DOHH2 (cell line): ENCODE measurements at regions not wholly inside any gene's neighbourhood (a gene's known extent, or its start where the extent isn't known, plus 50 kb on each side); places are given as distances from the start of the nearest gene placed in this dataset.

Source experiments
- CTCF ChIP-seq: fragments of 200-600 bp; sonication (generic); IDR thresholded peaks from one replicate; pipeline ENCODE4 v1.5.1; 2014; ENCODE audit warnings: antibody characterized with exemption, mild to moderate bottlenecking, low read depth, low read length; ENCODE audit not compliant: poor library complexity, severe bottlenecking
- EZH2phosphoT487 ChIP-seq: fragments of 200-600 bp; sonication (generic); IDR thresholded peaks from 2 replicates; pipeline ENCODE4 v1.6.1; 2017; ENCODE audit warnings: borderline replicate concordance, mild to moderate bottlenecking, antibody characterized with exemption, low read length, moderate library complexity, mixed read lengths

- TF ChIP-seq CTCF: no peak
- no peak for TF ChIP-seq EZH2phosphoT487
Measured at GRCh38 chr6:76742919-76743318, 670.5 kb upstream of the IMPG1 start.
